Transverse colon (tissue), 4 donors: ENCODE measurements at regions not wholly inside any gene's neighbourhood (a gene's known extent, or its start where the extent isn't known, plus 50 kb on each side); places are given as distances from the start of the nearest gene placed in this dataset.

Source experiments
- DNase-seq: peaks from one replicate; pipeline ENCODE4 v3.0.0-alpha.2; 2019
- H3K27ac ChIP-seq, 4 donors: fragments of 200-600 bp; sonication (generic); 2 replicates each; pipeline ENCODE4 v1.5.1; 2016 to 2018; ENCODE audit warnings: inconsistent platforms in 4 of 4
- H3K27me3 ChIP-seq: fragments of 200-600 bp; sonication (generic); 2 replicates; pipeline ENCODE4 v1.5.1; 2017; ENCODE audit warnings: inconsistent platforms
- H3K36me3 ChIP-seq, 4 donors: fragments of 200-600 bp; sonication (generic); 2 replicates each; pipeline ENCODE4 v1.5.1; 2017 to 2019; ENCODE audit warnings: inconsistent platforms in 4 of 4
- H3K4me1 ChIP-seq, 4 donors: fragments of 200-600 bp; sonication (generic); 2 replicates each; pipeline ENCODE4 v1.5.1; 2017 to 2020; ENCODE audit warnings: inconsistent platforms in 4 of 4
- H3K4me3 ChIP-seq, 4 donors: fragments of 200-600 bp; sonication (generic); 1 replicate in 1 of 4; 2 replicates in 3 of 4; pipeline versions ENCODE4 v1.5.1 to v1.6.1; 2017 to 2019; ENCODE audit warnings: inconsistent platforms in 4 of 4
- H3K9me3 ChIP-seq, 2 donors: fragments of 200-600 bp; sonication (generic); 2 replicates each; pipeline ENCODE4 v1.5.1; 2017 to 2019; ENCODE audit warnings: inconsistent platforms in 2 of 2
- CTCF ChIP-seq, 5 experiments: fragments of 200-600 bp in 3 of 5; fragments of 450-650 bp in 2 of 5; sonication (generic) in 3 of 5; IDR thresholded peaks; 1 replicate in 2 of 5; 2 replicates in 3 of 5; pipeline ENCODE4 v1.5.1; 2016 to 2017; ENCODE audit warnings: antibody characterized with exemption in 5 of 5, inconsistent platforms in 3 of 5, mild to moderate bottlenecking in 2 of 5, moderate library complexity in 1 of 5
- EP300 ChIP-seq: sonication (generic); formaldehyde crosslinking; IDR thresholded peaks from one replicate; pipeline ENCODE4 v1.6.1; 2017; ENCODE audit warnings: antibody characterized with exemption, low read depth
- POLR2A ChIP-seq: fragments of 450-650 bp; IDR thresholded peaks from one replicate; pipeline ENCODE4 v1.6.1; 2016; ENCODE audit warnings: antibody characterized with exemption, mild to moderate bottlenecking, moderate library complexity
- POLR2AphosphoS5 ChIP-seq, 3 donors: sonication (generic); formaldehyde crosslinking; IDR thresholded peaks; one replicate each; pipeline ENCODE4 v1.6.1; 2016; ENCODE audit warnings: antibody characterized with exemption in 3 of 3
- WGBS, 2 donors: methylation state at CpG; one replicate each; pipeline ENCODE4 v1.1.5; 2018; ENCODE audit warnings: low coverage in 1 of 2; 5-methylcytosine and 5-hydroxymethylcytosine counted together
- in situ Hi-C, 4 donors: fragments of 200-750 bp; cut with MboI; loops; one replicate each; pipeline versions ENCODE4 v1.15.0 to v1.15.1; 2017; ENCODE audit warnings: low sequenced_read_pairs in 3 of 4, low pct_ligation_motif_present in 1 of 4, low pct_unique_long_range_greater_than_20kb in 1 of 4
- intact Hi-C: fragments of 100-400 bp; cut with DNase I; formaldehyde crosslinking; loops from one replicate; pipeline ENCODE4 v1.15.1; 2023; ENCODE audit warnings: low total_unique reads

- Histone ChIP-seq H3K9me3 (no peaks in the 10 kb centered on the region), H3K4me3 (no peak overlapping the region), H3K27me3 (no peaks in the 10 kb centered on the region), H3K36me3 (no peaks in the 10 kb centered on the region), H3K4me1 (no peaks in the 10 kb centered on the region), H3K27ac (no peak overlapping the region)
- intact Hi-C loops = no loop called here
- TF ChIP-seq EP300 (no peak), POLR2AphosphoS5 (IDR thresholded peaks at IDR 0.05) (no peak), CTCF (IDR thresholded peaks at IDR 0.05) (no peak), POLR2A (no peak)
- 52 to 57% methylated on average over 2 to 3 of the region's 3 CpGs for WGBS, 2 donors
- DNase-seq = no peak
- in situ Hi-C loops = no loop called here
Observed at GRCh38 chr2:128841803-128842202, 523.1 kb upstream of the HS6ST1 start.

- H3K4me1 ChIP-seq = no peaks in the 10 kb centered on the region
- TF ChIP-seq POLR2A = no peak
- TF ChIP-seq CTCF (IDR thresholded peaks at IDR 0.05) = no peak
- TF ChIP-seq EP300 = no peak
- TF ChIP-seq POLR2AphosphoS5 (IDR thresholded peaks at IDR 0.05) = no peak
- H3K9me3 ChIP-seq = no peaks in the 10 kb centered on the region
- H3K4me3 ChIP-seq = no peak overlapping the region
- H3K27me3 ChIP-seq = no peaks in the 10 kb centered on the region
- H3K27ac ChIP-seq = no peak overlapping the region
- DNase-seq = no peak
- WGBS, 2 donors = 50 to 73% methylated on average over 3 to 9 of the region's 9 CpGs
- H3K36me3 ChIP-seq = no peaks in the 10 kb centered on the region
- in situ Hi-C loops (no loop called here), intact Hi-C loops (no loop called here)
Observed at GRCh38 chr2:128867311-128867710, 548.6 kb upstream of the HS6ST1 start.

GRCh38 chr2:128867936-128868636 is 549.4 kb upstream of the HS6ST1 start:
- TF ChIP-seq POLR2AphosphoS5 (IDR thresholded peaks at IDR 0.05) (no peak), POLR2A (no peak), CTCF (IDR thresholded peaks at IDR 0.05) (no peak), EP300 (no peak)
- Histone ChIP-seq H3K27me3 (no peaks in the 10 kb centered on the region), H3K9me3 (no peaks in the 10 kb centered on the region), H3K4me3 (no peak overlapping the region), H3K27ac (no peak overlapping the region), H3K4me1 (no peaks in the 10 kb centered on the region), H3K36me3 (no peaks in the 10 kb centered on the region)
- in situ Hi-C loops = no loop called here
- WGBS, 2 donors = 72 to 100% methylated on average over 1 to 7 of the region's 7 CpGs
- DNase-seq = no peak
- intact Hi-C loops = no loop called here

- Histone ChIP-seq H3K36me3 (no peaks in the 10 kb centered on the region), H3K4me3 (no peak overlapping the region), H3K27ac (no peak overlapping the region), H3K9me3 (no peaks in the 10 kb centered on the region), H3K4me1 (no peaks in the 10 kb centered on the region), H3K27me3 (no peaks in the 10 kb centered on the region)
- intact Hi-C loops = no loop called here
- in situ Hi-C loops = no loop called here
- WGBS, 2 donors = 71 to 77% methylated on average over 1 to 6 of the region's 7 CpGs
- DNase-seq = no peak
- TF ChIP-seq POLR2AphosphoS5 (IDR thresholded peaks at IDR 0.05) = no peak
- no peak for TF ChIP-seq POLR2A
- TF ChIP-seq CTCF (IDR thresholded peaks at IDR 0.05) = no peak
- TF ChIP-seq EP300 = no peak
Observed at GRCh38 chr2:128868686-128869551, 550.3 kb upstream of the HS6ST1 start.
